GM19397 (cell line): ENCODE measurements at regions not wholly inside any gene's neighbourhood (a gene's known extent, or its start where the extent isn't known, plus 50 kb on each side); places are given as distances from the start of the nearest gene placed in this dataset.
"Not testable (repeated sequence)": the region's sequence is repeated elsewhere in the genome, so short reads cannot be mapped to it uniquely, and the experiment has no call there.

Experiments
- ATAC-seq: cut with Tn5 transposase; IDR thresholded peaks from one replicate; pipeline ENCODE4 v1.9.1; 2021; ENCODE audit warnings: mild to moderate bottlenecking, moderate library complexity; ENCODE audit not compliant: unreplicated experiment

GRCh38 chr13:109702030-109702597 lies 84.3 kb downstream of the IRS2 start:
- not testable (repeated sequence) for ATAC-seq

DNA sequence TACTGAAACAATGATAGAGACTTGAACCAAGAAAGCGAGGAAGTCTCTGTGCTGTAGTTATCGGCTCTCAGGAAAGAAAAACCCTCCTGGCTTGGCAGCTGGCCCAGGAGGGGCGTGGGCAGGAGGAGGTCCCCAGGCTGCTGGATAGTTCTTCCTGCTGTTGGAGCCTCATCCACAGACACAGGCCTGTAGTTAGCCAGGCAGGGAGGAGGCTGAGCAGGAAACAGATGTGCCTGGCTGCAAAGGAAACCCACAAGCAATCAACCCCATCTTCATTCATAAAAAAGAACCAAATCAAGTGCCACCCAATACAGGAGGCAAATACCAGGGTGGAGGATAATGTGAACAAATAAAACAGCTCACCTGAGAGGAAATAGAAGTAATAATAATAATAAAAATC lies 86.2 kb downstream of the IRS2 start:
- no peak for ATAC-seq

- ATAC-seq, result no peak
These were observed 86.7 kb downstream of the IRS2 start for GRCh38 chr13:109699628-109700071.

DNA sequence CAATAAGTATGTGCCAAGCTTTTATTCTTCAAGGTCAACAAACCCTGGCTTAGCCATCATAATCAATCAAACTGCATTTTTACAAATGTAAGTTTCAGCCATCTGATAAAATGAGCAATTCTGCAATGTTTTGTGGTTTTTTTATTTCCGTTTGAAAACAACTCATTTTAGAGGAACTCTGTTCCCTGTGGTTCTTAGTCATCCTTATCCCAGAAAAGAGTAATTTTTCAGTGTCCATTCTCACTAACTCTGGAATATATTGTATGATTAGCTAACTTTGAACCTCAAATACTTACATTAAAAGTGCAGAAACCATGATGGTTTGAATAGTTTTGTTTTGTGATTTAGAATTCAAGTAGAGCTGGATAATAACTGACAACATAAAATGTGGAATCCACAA lies 87.6 kb downstream of the IRS2 start:
- no peak for ATAC-seq

- ATAC-seq, result no peak
These were observed 88.4 kb downstream of the IRS2 start for GRCh38 chr13:109697936-109698335.

DNA sequence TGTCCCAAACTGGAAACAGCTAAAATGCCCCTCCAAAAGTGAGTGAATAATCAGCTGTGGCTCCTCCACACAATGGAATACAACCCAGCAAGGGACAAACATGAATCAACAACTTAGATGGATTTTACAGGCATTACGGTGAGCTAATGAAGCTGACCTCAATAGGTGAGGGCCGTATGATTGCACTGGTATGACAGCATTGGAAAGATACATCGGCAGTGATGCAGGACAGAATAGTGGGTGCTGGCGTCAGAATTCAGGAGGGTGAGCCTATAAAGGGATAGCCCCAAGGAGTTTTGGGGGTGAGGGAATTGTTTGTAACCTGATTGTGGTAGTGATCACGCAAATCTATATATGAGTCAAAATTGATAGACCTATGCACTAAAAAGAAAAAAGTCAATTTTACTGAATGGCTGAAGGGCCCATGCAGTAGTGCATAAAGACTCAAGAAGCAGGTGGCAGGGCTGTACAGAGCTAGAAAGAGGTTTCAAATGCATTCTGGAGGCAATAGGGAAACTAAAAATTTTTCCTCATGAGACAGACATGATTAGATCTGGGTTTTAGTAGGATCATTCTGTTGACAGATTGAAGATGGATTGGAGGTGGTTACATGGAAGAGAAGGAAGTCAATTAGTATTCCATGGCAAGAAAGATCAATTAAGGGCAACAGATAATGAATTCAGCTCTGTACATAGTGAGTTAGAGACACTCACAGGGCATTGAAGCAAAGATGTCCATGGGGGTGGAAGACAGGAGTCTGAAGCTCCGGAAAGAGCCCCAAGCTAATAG lies 90.8 kb downstream of the IRS2 start:
- no peak for ATAC-seq

GRCh38 chr13:109694972-109695371 lies 91.4 kb downstream of the IRS2 start:
- no peak for ATAC-seq

- ATAC-seq, result no peak
These were observed 93.2 kb downstream of the IRS2 start for GRCh38 chr13:109693213-109693612.

DNA sequence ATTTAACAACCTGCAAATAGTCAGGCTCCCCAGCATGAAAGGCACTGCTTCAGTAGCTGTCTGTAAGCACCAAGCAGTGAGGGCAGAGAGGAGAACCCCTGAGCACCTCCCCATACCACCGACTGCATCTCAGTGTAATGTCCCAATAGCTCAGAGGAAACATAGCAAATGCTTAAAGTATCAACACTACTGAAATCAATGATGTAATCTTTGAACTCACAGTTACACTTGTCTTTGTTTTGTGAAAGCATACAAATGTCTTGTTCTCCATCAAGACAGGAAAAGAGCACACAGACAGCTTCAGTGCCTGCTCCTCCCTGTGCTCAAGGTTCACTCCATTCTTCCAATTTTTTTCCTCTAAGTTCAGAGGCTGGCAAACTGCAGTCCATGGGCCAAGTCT lies 94.7 kb downstream of the IRS2 start:
- no peak for ATAC-seq

DNA sequence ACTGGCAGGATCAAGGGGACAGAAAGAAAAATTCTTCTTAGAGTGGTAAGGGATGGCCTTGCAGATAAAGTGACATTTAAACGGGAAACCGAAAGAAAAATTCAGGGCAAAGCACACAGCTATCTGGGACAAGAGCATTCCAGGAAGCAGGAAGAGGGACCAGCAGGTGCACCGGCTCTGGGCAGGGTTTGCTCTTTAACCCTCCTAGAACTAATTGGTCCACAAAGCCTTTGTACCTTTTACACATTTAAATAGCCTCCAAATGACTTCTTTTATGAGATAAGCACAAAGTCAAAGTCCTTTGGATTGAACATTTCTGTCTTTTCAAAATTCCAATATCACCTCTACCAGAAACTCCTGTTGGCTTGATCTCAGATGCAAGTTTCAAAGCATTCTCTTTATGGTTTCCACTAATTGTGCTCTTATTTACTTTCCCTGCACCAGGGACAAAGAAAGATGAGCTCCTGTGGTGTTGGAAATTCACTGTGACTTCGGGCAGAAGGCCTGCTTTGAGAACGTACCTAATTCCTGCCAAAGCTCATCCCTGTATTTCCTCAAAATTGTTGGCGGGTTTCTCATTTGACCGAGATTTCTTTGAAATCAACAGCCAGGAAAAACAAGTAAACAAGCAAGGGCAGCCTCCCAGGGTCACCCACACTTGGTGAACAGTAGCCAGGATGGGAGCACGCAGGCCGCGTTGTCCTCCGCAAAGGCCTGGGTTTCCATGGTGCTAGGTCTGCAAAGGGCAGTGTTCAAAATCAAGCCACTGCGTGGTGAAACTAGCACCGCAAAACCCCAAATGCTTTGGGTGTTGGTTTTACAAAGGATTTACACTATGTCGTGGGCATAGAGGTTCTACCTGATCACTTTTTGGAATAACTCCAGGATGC lies 98.6 kb downstream of the IRS2 start:
- ATAC-seq, result no peak

- ATAC-seq, result no peak
These were observed 101.2 kb downstream of the IRS2 start for GRCh38 chr13:109685203-109685602.

DNA sequence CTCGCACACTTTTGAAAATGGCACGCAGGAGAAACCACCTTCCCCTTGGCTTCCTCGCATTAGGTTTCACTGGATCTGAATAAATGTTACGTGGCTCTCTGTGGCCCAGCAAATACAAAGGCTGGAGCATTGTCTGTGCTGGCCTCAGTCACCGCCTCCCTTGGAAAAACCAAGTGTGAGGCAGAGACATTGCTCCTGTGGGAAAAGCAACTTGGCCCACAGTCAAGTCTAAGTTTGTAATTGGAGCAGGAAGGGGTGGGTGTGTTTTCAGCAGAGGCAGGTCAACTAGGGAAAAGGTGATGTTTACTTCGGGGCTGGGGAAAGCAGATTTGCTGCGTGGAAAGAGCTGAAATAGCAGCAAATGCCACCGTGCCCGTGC lies 101.6 kb downstream of the IRS2 start:
- no peak for ATAC-seq

DNA sequence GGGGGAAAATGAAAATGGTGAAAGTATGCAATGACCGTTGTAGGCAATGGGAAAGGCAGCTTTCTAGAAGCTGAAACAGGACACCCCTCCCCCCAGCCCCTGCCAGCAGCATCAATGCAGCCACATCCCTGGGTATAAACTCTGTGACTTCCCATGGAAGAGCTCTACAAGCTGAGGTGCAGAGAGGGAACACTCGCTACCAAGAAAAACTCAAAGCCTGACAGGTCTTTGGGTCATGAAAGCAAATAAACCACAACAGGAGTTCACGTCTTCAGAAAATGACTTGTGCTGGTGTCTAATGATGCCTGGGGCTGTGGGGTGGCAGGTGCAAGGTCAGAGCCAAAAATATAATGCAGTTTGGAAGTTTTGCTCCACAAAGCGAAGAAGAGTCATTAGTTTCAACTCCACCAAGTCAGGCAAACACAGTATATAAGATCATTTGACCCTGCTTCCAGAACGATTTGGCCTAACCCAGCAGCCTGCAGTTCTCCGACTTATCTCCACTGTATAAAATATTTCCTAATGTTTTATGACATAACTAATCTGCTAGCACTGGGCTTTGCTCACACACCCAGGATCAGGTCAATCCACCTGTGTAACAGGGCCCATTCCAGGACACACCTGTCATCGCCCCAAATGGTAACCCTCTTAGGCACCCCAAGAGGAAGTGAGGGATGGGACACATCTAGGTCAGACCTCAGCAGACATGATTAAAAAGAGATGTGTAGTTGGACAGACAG lies 102.1 kb downstream of the IRS2 start:
- ATAC-seq, result no peak

GRCh38 chr13:109682534-109683244 lies 103.7 kb downstream of the IRS2 start:
- no peak for ATAC-seq

GRCh38 chr13:109680930-109681329 lies 105.5 kb downstream of the IRS2 start:
- ATAC-seq, result no peak

- ATAC-seq, result no peak
These were observed 106.1 kb downstream of the IRS2 start for GRCh38 chr13:109680288-109680687.

- no peak for ATAC-seq
These were observed 107.9 kb downstream of the IRS2 start for GRCh38 chr13:109678459-109678858.

- no peak for ATAC-seq
These were observed 109.2 kb downstream of the IRS2 start for GRCh38 chr13:109677206-109677605.

GRCh38 chr13:109673477-109673876 lies 112.9 kb downstream of the IRS2 start:
- no peak for ATAC-seq

GRCh38 chr13:109672545-109672944 lies 113.8 kb downstream of the IRS2 start:
- no peak for ATAC-seq
